Panc1 (cell line): ENCODE measurements at regions not wholly inside any gene's neighbourhood (a gene's known extent, or its start where the extent isn't known, plus 50 kb on each side); places are given as distances from the start of the nearest gene placed in this dataset.

Source experiments
- ATAC-seq: fragments of 200-7000 bp; cut with Tn5 transposase; 2 replicates; pipeline ENCODE4 v1.9.1; 2020; ENCODE audit warnings: mild to moderate bottlenecking, moderate library complexity
- BruUV-seq: library from RNA; stranded (reverse); fragments of 400-500 nt; replicated peaks from 2 replicates; lab custom pipeline; 2021; lab: Mats Ljungman, UMichigan
- CTCF ChIA-PET: fragments of 300-600 bp; sonication (Branson Sonifier 250); formaldehyde crosslinking; loops from one replicate; lab custom pipeline; 2022; ENCODE audit warnings: antibody characterized with exemption; lab: Charles Lee
- POLR2A ChIA-PET: fragments of 300-600 bp; sonication (Branson Sonifier 250); formaldehyde crosslinking; loops from one replicate; lab custom pipeline; 2022; ENCODE audit warnings: antibody characterized with exemption; lab: Charles Lee
- DNase-seq: peaks from one replicate; pipeline ENCODE4 v3.0.0-alpha.2; 2010; ENCODE audit warnings: low read depth, low spot score
- H3K27ac ChIP-seq: 2 replicates; pipeline ENCODE4 v1.5.1; 2011; ENCODE audit warnings: mild to moderate bottlenecking, low read length, inconsistent platforms
- H3K27me3 ChIP-seq: fragments of 200-500 bp; sonication (Bioruptor generic); 2 replicates; pipeline ENCODE4 v1.6.0; 2014; ENCODE audit warnings: low read length, inconsistent platforms; ENCODE audit not compliant: control insufficient read depth, insufficient read depth
- H3K36me3 ChIP-seq: fragments of 200-500 bp; sonication (Bioruptor generic); 2 replicates; pipeline ENCODE4 v1.5.1; 2014; ENCODE audit warnings: inconsistent platforms, mild to moderate bottlenecking, low read length, moderate library complexity; ENCODE audit not compliant: control insufficient read depth, insufficient read depth
- H3K4me1 ChIP-seq: 2 replicates; pipeline ENCODE4 v1.5.1; 2011; ENCODE audit warnings: inconsistent platforms, mild to moderate bottlenecking, low read length, moderate library complexity; ENCODE audit not compliant: control insufficient read depth, insufficient read depth
- H3K4me3 ChIP-seq, 2 experiments: 2 replicates each; pipeline ENCODE4 v1.5.1; 2011 to 2012; ENCODE audit warnings: low read depth in 2 of 2, low read length in 2 of 2, mild to moderate bottlenecking in 2 of 2, inconsistent platforms in 1 of 2, moderate library complexity in 1 of 2
- H3K9me3 ChIP-seq: fragments of 200-500 bp; sonication (Bioruptor generic); 2 replicates; pipeline ENCODE4 v1.5.1; 2014; ENCODE audit warnings: low read depth, mild to moderate bottlenecking, inconsistent platforms, low read length, moderate library complexity; ENCODE audit not compliant: control insufficient read depth, insufficient read depth
- POLR2AphosphoS5 ChIP-seq: IDR thresholded peaks from 2 replicates; pipeline ENCODE4 v1.6.1; 2012; ENCODE audit warnings: mild to moderate bottlenecking, low read depth, low read length, moderate library complexity
- REST ChIP-seq, 2 experiments: IDR thresholded peaks; 2 replicates each; pipeline ENCODE4 v1.6.1; 2011 to 2012; ENCODE audit warnings: low read depth in 2 of 2, control low read depth in 1 of 2, low read length in 1 of 2, mild to moderate bottlenecking in 1 of 2, moderate library complexity in 1 of 2; ENCODE audit not compliant: insufficient read depth in 1 of 2
- SIN3A ChIP-seq: IDR thresholded peaks from 2 replicates; pipeline ENCODE4 v1.6.1; 2012; ENCODE audit warnings: low read depth, mild to moderate bottlenecking, low read length, moderate library complexity, borderline replicate concordance; ENCODE audit not compliant: insufficient read depth
- TCF7L2 ChIP-seq: IDR thresholded peaks from 2 replicates; pipeline ENCODE4 v1.6.1; 2011; ENCODE audit warnings: mild to moderate bottlenecking, low read depth, low read length, inconsistent platforms
- in situ Hi-C: cut with HindIII; loops from 2 replicates; pipeline ENCODE4 v1.10.0; 2016; ENCODE audit warnings: low sequenced_read_pairs, low pct_unique_long_range_greater_than_20kb
- intact Hi-C: fragments of 100-400 bp; cut with micrococcal nuclease; formaldehyde crosslinking; loops from one replicate; pipeline ENCODE4 v1.10.0; 2022; ENCODE audit not compliant: unreplicated experiment
- TF ChIP-seq, protein P1 (sequence below): fragments of 450-650 bp; IDR thresholded peaks from 2 replicates; pipeline ENCODE4 v1.5.1; 2017; ENCODE audit warnings: mild to moderate bottlenecking

GRCh38 chr20:12086359-12086758 is 168.7 kb downstream of the BTBD3 start:
- in situ Hi-C loops, result no loop called here
- H3K27ac ChIP-seq, result no peak overlapping the region
- H3K27me3 ChIP-seq, result no peaks in the 10 kb centered on the region
- TF ChIP-seq, protein P1, sequence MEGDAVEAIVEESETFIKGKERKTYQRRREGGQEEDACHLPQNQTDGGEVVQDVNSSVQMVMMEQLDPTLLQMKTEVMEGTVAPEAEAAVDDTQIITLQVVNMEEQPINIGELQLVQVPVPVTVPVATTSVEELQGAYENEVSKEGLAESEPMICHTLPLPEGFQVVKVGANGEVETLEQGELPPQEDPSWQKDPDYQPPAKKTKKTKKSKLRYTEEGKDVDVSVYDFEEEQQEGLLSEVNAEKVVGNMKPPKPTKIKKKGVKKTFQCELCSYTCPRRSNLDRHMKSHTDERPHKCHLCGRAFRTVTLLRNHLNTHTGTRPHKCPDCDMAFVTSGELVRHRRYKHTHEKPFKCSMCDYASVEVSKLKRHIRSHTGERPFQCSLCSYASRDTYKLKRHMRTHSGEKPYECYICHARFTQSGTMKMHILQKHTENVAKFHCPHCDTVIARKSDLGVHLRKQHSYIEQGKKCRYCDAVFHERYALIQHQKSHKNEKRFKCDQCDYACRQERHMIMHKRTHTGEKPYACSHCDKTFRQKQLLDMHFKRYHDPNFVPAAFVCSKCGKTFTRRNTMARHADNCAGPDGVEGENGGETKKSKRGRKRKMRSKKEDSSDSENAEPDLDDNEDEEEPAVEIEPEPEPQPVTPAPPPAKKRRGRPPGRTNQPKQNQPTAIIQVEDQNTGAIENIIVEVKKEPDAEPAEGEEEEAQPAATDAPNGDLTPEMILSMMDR, result no peak
- TF ChIP-seq SIN3A, result no peak
- no peak for TF ChIP-seq TCF7L2
- TF ChIP-seq POLR2AphosphoS5, result no peak
- TF ChIP-seq REST (IDR thresholded peaks at IDR 0.05; ENCODE audit: insufficient read depth in 1 of 2, low read depth in 2 of 2, low read length in 1 of 2), result no peak
- no TSS peak for BruUV-seq
- ChIA-PET CTCF (no interaction called here), POLR2A (no interaction called here)
- DNase-seq, result no peak
- H3K4me1 ChIP-seq, result no peaks in the 10 kb centered on the region
- no peaks in the 10 kb centered on the region for H3K9me3 ChIP-seq
- no peaks in the 10 kb centered on the region for H3K36me3 ChIP-seq
- no peak for ATAC-seq
- no peak overlapping the region for H3K4me3 ChIP-seq
- intact Hi-C loops, result no loop called here

GRCh38 chr20:12090920-12091319 is 173.2 kb downstream of the BTBD3 start:
- BruUV-seq, result no TSS peak
- Histone ChIP-seq H3K4me3 (no peak overlapping the region), H3K4me1 (no peaks in the 10 kb centered on the region), H3K36me3 (no peaks in the 10 kb centered on the region), H3K27ac (no peak overlapping the region), H3K9me3 (no peaks in the 10 kb centered on the region), H3K27me3 (no peaks in the 10 kb centered on the region)
- intact Hi-C loops (no loop called here), in situ Hi-C loops (no loop called here)
- DNase-seq (no peak), ATAC-seq (no peak)
- ChIA-PET CTCF (no interaction called here), POLR2A (no interaction called here)
- no peak for TF ChIP-seq TCF7L2

GRCh38 chr20:12093057-12093796 is 175.5 kb downstream of the BTBD3 start:
- Histone ChIP-seq H3K4me1 (no peaks in the 10 kb centered on the region), H3K27ac (no peak overlapping the region), H3K4me3 (no peak overlapping the region), H3K27me3 (no peaks in the 10 kb centered on the region), H3K9me3 (no peaks in the 10 kb centered on the region), H3K36me3 (no peaks in the 10 kb centered on the region)
- ATAC-seq, result no peak
- TF ChIP-seq, protein P1, result no peak
- TF ChIP-seq POLR2AphosphoS5 (no peak), TCF7L2 (no peak), REST (IDR thresholded peaks at IDR 0.05; ENCODE audit: insufficient read depth in 1 of 2, low read depth in 2 of 2, low read length in 1 of 2) (no peak), SIN3A (no peak)
- in situ Hi-C loops, result no loop called here
- POLR2A ChIA-PET, result no interaction called here
- no TSS peak for BruUV-seq
- CTCF ChIA-PET, result interaction anchor here (0.7 kb wide), 1 partner anchor 183 kb away, joined by 4 read pairs; no protein-coding TSS in a partner anchor
- intact Hi-C loops, result no loop called here
- no peak for DNase-seq
